Activated CD4-positive, alpha-beta T cell treated with anti-CD3 and anti-CD28 coated beads, Interleukin-2, amount 10 ng/mL, durations not matched to agents 7 days and 5 days (primary cell): ENCODE measurements at regions not wholly inside any gene's neighbourhood (a gene's known extent, or its start where the extent isn't known, plus 50 kb on each side); places are given as distances from the start of the nearest gene placed in this dataset.

ENCODE experiments used
- CTCF ChIA-PET: fragments of 350-600 bp; sonication (Branson Sonifier 250); formaldehyde crosslinking; loops from one replicate; lab custom pipeline; 2021; ENCODE audit warnings: antibody characterized with exemption; lab: Charles Lee
- POLR2A ChIA-PET: fragments of 350-600 bp; sonication (Branson Sonifier 250); formaldehyde crosslinking; loops from one replicate; lab custom pipeline; 2021; ENCODE audit warnings: antibody characterized with exemption; lab: Charles Lee
- DNase-seq: peaks from one replicate; pipeline ENCODE4 v3.0.0-alpha.2; 2020
- H3K27ac Mint-ChIP-seq: one replicate; pipeline ENCODE4 v1.8.0; 2021; ENCODE audit warnings: mild to moderate bottlenecking, moderate library complexity, mixed read lengths
- H3K27me3 Mint-ChIP-seq: one replicate; pipeline ENCODE4 v1.8.0; 2021; ENCODE audit warnings: mixed read lengths
- H3K36me3 Mint-ChIP-seq: one replicate; pipeline ENCODE4 v1.8.0; 2021; ENCODE audit warnings: low read depth, mixed read lengths
- H3K4me1 Mint-ChIP-seq: one replicate; pipeline ENCODE4 v1.8.0; 2021; ENCODE audit warnings: mixed read lengths
- H3K4me3 Mint-ChIP-seq: one replicate; pipeline ENCODE4 v1.8.0; 2021; ENCODE audit warnings: mild to moderate bottlenecking, moderate library complexity, mixed read lengths
- H3K9me3 Mint-ChIP-seq: one replicate; pipeline ENCODE4 v1.8.0; 2021; ENCODE audit warnings: mixed read lengths

GRCh38 chr3:73324203-73325155 is 263.0 kb downstream of the EBLN2 start:
- Mint-ChIP-seq H3K4me1 (no peaks in the 10 kb centered on the region), H3K27ac (no peak overlapping the region), H3K4me3 (no peak overlapping the region), H3K27me3 (no peaks in the 10 kb centered on the region), H3K36me3 (no peaks in the 10 kb centered on the region), H3K9me3 (no peaks in the 10 kb centered on the region)
- DNase-seq = no peak
- ChIA-PET CTCF (no interaction called here), POLR2A (no interaction called here)

- no peaks in the 10 kb centered on the region for H3K36me3 Mint-ChIP-seq
- no peak overlapping the region for H3K27ac Mint-ChIP-seq
- POLR2A ChIA-PET = no interaction called here
- H3K27me3 Mint-ChIP-seq = no peaks in the 10 kb centered on the region
- no peak overlapping the region for H3K4me3 Mint-ChIP-seq
- CTCF ChIA-PET = no interaction called here
- H3K4me1 Mint-ChIP-seq = no peaks in the 10 kb centered on the region
- no peaks in the 10 kb centered on the region for H3K9me3 Mint-ChIP-seq
- DNase-seq = no peak
These were observed 264.9 kb downstream of the EBLN2 start for GRCh38 chr3:73326396-73326795.

GRCh38 chr3:73327052-73327451 is 265.6 kb downstream of the EBLN2 start:
- no peak overlapping the region for H3K4me3 Mint-ChIP-seq
- no peaks in the 10 kb centered on the region for H3K4me1 Mint-ChIP-seq
- H3K27ac Mint-ChIP-seq = no peak overlapping the region
- H3K9me3 Mint-ChIP-seq = no peaks in the 10 kb centered on the region
- CTCF ChIA-PET = no interaction called here
- H3K27me3 Mint-ChIP-seq = no peaks in the 10 kb centered on the region
- H3K36me3 Mint-ChIP-seq = no peaks in the 10 kb centered on the region
- POLR2A ChIA-PET = no interaction called here
- no peak for DNase-seq
